ENCODE measurements at regions not wholly inside any gene's neighbourhood (a gene's known extent, or its start where the extent isn't known, plus 50 kb on each side); places are given as distances from the start of the nearest gene placed in this dataset.

GRCh38 chr20:19956976-19957375 lies 60.2 kb upstream of the NAA20 start:
- no peak for DNase-seq

DNA sequence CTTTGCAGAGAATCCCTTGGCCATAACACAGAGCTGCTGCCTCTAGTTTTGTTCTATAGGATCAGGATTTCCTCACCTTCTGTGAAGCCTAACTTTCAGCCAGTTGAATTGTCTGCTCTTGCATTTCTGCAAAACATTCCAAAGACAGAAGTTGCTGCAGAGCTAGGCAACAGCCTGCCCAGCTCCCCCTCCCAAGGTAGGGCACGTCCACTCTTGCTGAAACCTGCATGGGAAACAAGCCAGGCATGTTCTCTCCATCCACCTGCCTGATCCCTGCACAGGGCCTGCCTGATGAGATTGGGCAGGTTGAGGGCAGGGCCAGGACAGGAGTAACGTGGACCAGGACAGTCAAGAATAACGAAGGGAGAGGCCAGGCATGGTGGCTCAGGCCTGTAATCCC lies 58.9 kb upstream of the NAA20 start:
- no peak for DNase-seq

DNA sequence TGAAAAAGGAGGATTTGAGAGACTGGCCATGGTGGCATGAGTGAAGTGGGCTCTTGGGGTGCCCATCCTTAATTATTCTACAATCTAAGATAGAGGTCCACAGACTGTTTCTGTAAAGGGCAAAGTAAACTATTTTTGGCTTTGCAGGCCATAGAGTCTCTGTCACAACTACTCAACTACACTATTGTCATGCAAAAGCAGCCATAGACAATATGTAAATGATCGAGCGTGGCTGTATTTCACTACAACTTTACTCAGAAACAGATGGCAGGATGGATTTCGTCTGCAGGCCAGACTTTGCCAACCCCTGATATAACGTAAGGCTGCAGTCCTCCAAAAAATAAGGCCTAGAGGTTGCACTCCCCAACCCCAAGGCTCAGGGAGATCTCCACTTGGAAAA lies 58.2 kb upstream of the NAA20 start:
- no peak for DNase-seq

- DNase-seq = no peak
Observed at GRCh38 chr20:19960745-19961144, 56.4 kb upstream of the NAA20 start.

- no peak for DNase-seq
Observed at GRCh38 chr20:19961293-19961692, 55.9 kb upstream of the NAA20 start.

DNA sequence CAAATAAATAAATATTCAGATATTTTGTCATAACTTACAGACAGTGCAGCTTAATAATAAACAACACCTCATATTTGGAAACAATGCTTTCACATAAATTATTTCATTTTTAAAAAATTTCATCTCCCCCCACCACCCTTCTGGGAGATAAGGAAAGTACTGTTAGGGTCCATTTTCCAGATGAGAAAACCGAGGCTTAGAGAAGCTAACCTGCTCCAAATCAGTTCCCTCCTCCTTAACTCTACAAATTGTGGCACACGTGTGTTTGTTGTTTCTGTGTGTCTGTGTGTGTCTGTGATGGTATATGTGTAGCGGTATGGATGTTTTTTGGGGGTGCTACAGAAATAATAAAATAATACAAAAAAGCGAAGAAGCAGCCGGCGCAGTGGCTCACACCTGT lies 54.2 kb upstream of the NAA20 start:
- no peak for DNase-seq

- peak; percentile 86 for DNase-seq
Observed at GRCh38 chr20:19964289-19965265, 52.6 kb upstream of the NAA20 start.

DNA sequence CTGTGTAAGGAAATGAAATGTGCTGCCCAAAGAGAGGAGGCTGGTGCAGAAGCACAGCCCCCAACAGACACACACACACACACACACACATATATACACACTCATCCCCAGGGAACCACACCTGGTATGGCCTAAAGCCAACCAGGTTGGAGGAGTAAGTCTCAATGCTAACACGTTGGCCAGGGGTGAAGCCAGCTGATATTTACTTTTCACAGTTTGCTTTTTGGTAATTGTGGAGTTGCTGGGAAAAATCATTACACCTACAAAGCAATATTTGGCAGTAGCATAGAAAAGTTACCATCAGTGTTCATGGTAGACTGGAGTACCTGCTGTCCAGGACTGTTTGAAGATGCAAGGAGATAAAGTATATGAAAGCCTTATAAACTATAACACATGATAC lies 50.3 kb upstream of the NAA20 start:
- peak; percentile 41 for DNase-seq
